ENCODE measurements at regions not wholly inside any gene's neighbourhood (a gene's known extent, or its start where the extent isn't known, plus 50 kb on each side); places are given as distances from the start of the nearest gene placed in this dataset.

DNA sequence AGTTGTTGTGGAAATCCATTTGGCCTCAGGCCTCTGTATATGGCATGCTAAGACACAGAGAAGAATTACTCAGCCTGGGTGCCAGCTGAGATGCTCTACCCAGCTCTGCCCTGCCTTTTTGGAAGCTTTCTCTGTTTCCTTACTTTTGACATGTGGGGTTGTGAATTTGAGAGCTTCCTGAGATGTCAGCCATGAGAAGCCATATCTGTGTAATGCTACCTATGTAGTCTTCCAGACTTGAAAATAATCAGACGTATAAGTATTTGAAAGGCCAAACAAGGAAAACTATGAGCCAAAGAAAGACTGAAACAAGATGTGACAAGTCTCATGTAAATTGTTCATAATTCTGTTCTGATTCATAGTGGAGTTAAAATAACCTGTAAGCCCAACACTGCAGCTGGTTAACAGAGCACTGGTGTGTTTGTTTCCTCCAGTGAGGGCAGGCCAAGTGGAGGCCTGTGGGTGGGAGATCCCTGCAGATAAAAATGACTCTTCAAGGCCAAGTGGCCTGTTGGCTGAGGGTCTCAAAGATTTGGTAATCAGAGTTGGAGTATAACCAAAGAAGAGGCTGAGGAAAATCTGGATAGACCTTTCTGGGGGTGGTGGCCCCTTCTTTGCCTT is 94.0 kb downstream of the TMX1 start:
- DNase-seq (ENCODE audit: insufficient read length, low spot score) (no peak), FAIRE-seq (no peak)
- TF ChIP-seq, protein P1, sequence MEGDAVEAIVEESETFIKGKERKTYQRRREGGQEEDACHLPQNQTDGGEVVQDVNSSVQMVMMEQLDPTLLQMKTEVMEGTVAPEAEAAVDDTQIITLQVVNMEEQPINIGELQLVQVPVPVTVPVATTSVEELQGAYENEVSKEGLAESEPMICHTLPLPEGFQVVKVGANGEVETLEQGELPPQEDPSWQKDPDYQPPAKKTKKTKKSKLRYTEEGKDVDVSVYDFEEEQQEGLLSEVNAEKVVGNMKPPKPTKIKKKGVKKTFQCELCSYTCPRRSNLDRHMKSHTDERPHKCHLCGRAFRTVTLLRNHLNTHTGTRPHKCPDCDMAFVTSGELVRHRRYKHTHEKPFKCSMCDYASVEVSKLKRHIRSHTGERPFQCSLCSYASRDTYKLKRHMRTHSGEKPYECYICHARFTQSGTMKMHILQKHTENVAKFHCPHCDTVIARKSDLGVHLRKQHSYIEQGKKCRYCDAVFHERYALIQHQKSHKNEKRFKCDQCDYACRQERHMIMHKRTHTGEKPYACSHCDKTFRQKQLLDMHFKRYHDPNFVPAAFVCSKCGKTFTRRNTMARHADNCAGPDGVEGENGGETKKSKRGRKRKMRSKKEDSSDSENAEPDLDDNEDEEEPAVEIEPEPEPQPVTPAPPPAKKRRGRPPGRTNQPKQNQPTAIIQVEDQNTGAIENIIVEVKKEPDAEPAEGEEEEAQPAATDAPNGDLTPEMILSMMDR (IDR thresholded peaks at IDR 0.05; ENCODE audit: insufficient read depth, missing control alignments), result no peak

DNA sequence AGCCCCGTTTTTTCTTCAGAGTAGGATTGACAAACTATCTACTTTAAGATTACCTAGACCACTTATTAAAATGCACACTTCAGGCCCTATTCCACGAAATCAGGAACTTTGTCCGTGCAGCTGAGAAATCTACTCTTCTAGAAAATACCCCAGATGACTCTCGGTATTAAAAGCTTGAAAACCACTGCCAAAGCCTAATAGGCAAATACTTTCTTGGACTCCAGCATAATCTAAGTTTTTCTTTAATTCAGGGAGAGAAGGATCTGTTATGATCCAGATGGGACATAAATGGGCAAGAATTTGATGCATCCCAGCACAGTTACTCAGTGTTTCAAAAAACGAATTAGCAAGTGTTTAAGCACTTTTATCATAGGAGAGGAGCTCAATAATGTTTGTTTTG is 94.5 kb downstream of the TMX1 start:
- no peak for FAIRE-seq
- DNase-seq (ENCODE audit: insufficient read length, low spot score), result no peak
- TF ChIP-seq, protein P1 (IDR thresholded peaks at IDR 0.05; ENCODE audit: insufficient read depth, missing control alignments), result no peak

DNA sequence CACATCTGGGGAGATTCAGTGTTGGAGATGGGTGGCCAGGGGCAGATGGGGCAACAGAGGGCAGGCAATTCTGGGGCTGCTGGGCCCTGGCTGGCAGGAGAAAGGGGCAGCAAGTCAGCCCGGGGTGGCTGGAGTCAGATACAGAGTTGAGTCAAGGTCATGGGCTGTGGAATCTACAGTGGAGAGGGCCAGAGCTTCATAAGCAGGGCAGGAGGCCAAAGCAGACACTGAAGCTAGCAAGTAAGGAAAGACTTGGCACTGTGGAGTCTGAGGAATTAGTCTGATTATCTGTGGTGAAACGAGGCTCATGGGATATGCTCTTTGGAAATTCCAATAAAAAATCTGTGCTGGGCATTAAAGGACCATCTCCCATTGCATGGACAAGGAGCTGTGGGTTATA is 95.5 kb downstream of the TMX1 start:
- no peak for DNase-seq (ENCODE audit: insufficient read length, low spot score)
- TF ChIP-seq, protein P1 (IDR thresholded peaks at IDR 0.05; ENCODE audit: insufficient read depth, missing control alignments), result no peak
- no peak for FAIRE-seq

DNA sequence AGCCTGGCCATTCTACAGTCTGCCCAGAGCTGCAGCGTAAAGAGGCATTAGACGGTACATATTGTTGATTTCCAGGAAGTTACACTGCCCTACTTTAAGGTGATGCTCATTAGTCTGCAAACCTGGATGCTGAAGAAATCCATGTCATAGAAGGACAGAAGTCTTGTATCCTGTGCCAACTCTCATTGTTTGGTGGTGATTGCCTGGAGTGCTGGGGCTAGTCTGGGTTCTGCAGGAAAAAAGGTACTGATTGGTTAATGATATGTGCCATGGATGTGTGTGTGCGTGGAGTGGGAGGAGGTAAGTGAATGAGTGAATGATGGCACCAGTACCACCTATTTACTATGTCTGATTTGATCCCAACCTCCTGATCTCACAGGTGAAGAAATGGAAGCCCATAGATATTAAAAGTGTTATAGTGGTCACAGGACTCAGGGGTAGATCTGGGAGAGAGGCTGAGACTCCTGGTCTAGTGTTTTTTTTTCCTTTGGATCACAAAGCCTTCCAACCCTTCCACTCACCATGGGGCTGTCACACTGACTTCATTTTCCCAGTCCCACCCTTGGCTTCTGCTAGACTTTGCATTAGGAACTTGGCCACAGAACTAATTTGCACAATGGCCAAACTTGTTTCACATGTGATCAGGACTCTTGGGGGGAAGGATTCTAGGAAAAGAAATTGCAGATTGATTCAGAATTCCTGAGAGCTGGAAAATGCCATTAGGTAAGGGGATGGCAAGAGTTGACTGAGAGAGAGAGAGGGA is 96.1 kb downstream of the TMX1 start:
- TF ChIP-seq, protein P1 (IDR thresholded peaks at IDR 0.05; ENCODE audit: insufficient read depth, missing control alignments), result no peak
- no peak for DNase-seq (ENCODE audit: insufficient read length, low spot score)
- FAIRE-seq, result no peak

DNA sequence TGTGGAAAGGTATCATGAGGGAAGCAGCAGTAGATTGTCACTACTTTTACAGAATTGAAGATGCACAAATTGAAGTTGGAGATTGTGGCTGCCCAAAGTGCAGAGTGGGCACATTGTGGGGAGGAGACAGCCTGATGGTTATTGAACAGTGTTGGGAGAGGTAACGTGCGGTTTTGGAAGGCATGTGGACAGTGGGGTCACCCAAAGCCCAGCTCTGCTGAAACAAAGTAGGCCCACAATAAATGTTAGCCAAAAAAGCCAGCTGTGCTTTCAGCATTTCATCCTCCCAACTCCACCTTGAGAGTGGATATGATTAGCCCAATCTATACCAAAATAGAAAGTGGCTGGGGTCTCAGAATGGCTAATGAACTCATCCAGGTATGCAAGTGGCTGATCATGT is 96.7 kb downstream of the TMX1 start:
- TF ChIP-seq, protein P1 (IDR thresholded peaks at IDR 0.05; ENCODE audit: insufficient read depth, missing control alignments), result no peak
- FAIRE-seq (no peak), DNase-seq (ENCODE audit: insufficient read length, low spot score) (no peak)

DNA sequence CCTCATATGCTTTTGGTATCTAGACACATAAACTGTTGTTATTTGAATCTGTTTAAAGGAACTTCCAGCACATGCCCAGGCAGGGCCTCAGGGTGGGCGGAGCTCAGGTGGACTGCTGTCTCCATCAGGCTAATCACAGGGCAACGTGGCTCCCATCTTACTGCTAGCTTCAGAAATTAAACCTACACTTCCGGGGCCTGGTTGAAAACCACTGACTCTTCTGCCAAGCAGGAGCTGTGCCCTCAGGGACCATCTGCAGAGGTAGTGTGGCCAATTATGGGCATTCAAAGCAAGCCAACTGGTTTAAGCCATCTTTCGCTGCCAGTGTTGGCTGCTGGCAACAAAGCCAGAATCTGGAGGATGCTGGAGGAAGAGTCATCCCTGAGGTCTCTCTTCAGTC is 97.5 kb downstream of the TMX1 start:
- FAIRE-seq, result no peak
- TF ChIP-seq, protein P1 (IDR thresholded peaks at IDR 0.05; ENCODE audit: insufficient read depth, missing control alignments), result no peak
- no peak for DNase-seq (ENCODE audit: insufficient read length, low spot score)

DNA sequence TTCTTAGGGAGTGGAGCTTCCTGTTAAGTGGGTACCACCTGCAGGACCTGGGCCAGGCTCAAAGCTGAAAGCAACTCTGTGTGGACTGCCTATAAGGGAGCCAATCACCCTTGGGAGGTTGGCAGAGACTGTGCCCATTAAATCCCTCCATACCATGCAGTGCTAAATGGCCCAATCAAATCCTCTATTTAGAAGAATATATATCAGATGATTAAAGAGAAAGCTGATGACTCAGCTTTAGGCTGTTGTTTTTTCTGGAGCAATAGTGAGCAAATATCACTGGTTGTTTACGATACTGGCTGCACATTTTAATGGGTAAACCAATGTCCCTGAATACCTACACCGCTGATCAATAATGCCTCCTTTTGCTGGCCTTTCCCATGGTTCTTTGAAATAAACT is 101.3 kb downstream of the TMX1 start:
- no peak for FAIRE-seq
- TF ChIP-seq, protein P1 (IDR thresholded peaks at IDR 0.05; ENCODE audit: insufficient read depth, missing control alignments), result no peak
- DNase-seq (ENCODE audit: insufficient read length, low spot score), result no peak

All from D721Med (cell line).